Neural crest cell (in vitro differentiated cells): ENCODE measurements at regions not wholly inside any gene's neighbourhood (a gene's known extent, or its start where the extent isn't known, plus 50 kb on each side); places are given as distances from the start of the nearest gene placed in this dataset.

Experiments used
- DNase-seq: peaks from one replicate; pipeline ENCODE4 v3.0.0; 2021; ENCODE audit warnings: low read depth, mixed read lengths, low spot score
- H3K27ac Mint-ChIP-seq: one replicate; pipeline ENCODE4 v1.8.0; 2021; ENCODE audit warnings: mild to moderate bottlenecking, mixed read lengths; ENCODE audit not compliant: unreplicated experiment
- H3K27me3 Mint-ChIP-seq: 2 replicates; pipeline ENCODE4 v1.8.0; 2021; ENCODE audit warnings: low read depth, mild to moderate bottlenecking, mixed read lengths
- H3K36me3 Mint-ChIP-seq: 2 replicates; pipeline ENCODE4 v1.8.0; 2021; ENCODE audit warnings: low read depth, mild to moderate bottlenecking, mixed read lengths
- H3K4me1 Mint-ChIP-seq: 2 replicates; pipeline ENCODE4 v1.8.0; 2021; ENCODE audit warnings: mixed read lengths
- H3K4me3 Mint-ChIP-seq: one replicate; pipeline ENCODE4 v1.8.0; 2021; ENCODE audit warnings: mild to moderate bottlenecking, mixed read lengths
- H3K9me3 Mint-ChIP-seq: 2 replicates; pipeline ENCODE4 v1.8.0; 2021; ENCODE audit warnings: mixed read lengths
- CTCF ChIP-seq: fragments of 200-600 bp; sonication (generic); conservative IDR thresholded peaks from 2 replicates; pipeline ENCODE4 v1.5.0; 2021; ENCODE audit warnings: antibody characterized with exemption, mild to moderate bottlenecking

- no peak overlapping the region for H3K27ac Mint-ChIP-seq
- no peak for DNase-seq
- H3K9me3 Mint-ChIP-seq = peaks cover 6% of the 10 kb centered on the region
- no peaks in the 10 kb centered on the region for H3K36me3 Mint-ChIP-seq
- H3K27me3 Mint-ChIP-seq = no peaks in the 10 kb centered on the region
- H3K4me3 Mint-ChIP-seq = no peak overlapping the region
- H3K4me1 Mint-ChIP-seq = no peaks in the 10 kb centered on the region
- TF ChIP-seq CTCF = no peak
Measured at GRCh38 chr9:31700252-31701045, 684.0 kb upstream of the ACO1 start.

GRCh38 chr9:31702957-31703356 is 681.5 kb upstream of the ACO1 start:
- DNase-seq = no peak
- H3K36me3 Mint-ChIP-seq = no peaks in the 10 kb centered on the region
- H3K9me3 Mint-ChIP-seq = peaks cover 8% of the 10 kb centered on the region

GRCh38 chr9:31715250-31715649 is 669.2 kb upstream of the ACO1 start:
- no peak overlapping the region for H3K27ac Mint-ChIP-seq
- no peak for DNase-seq
- H3K9me3 Mint-ChIP-seq = no peaks in the 10 kb centered on the region
- H3K27me3 Mint-ChIP-seq = no peaks in the 10 kb centered on the region
- no peaks in the 10 kb centered on the region for H3K4me1 Mint-ChIP-seq
- H3K4me3 Mint-ChIP-seq = no peak overlapping the region
- no peaks in the 10 kb centered on the region for H3K36me3 Mint-ChIP-seq
- TF ChIP-seq CTCF = no peak

More at GRCh38 chr9:31702957-31703356, 681.5 kb upstream of the ACO1 start:
- TF ChIP-seq CTCF = no peak
- Mint-ChIP-seq H3K4me3 (no peak overlapping the region), H3K27me3 (no peaks in the 10 kb centered on the region), H3K27ac (no peak overlapping the region), H3K4me1 (no peaks in the 10 kb centered on the region)

GRCh38 chr9:31719262-31719661 is 665.2 kb upstream of the ACO1 start:
- no peaks in the 10 kb centered on the region for H3K9me3 Mint-ChIP-seq
- H3K27ac Mint-ChIP-seq = no peak overlapping the region
- H3K4me1 Mint-ChIP-seq = no peaks in the 10 kb centered on the region
- no peaks in the 10 kb centered on the region for H3K36me3 Mint-ChIP-seq
- no peaks in the 10 kb centered on the region for H3K27me3 Mint-ChIP-seq
- no peak for DNase-seq
- no peak for TF ChIP-seq CTCF
- no peak overlapping the region for H3K4me3 Mint-ChIP-seq

- Mint-ChIP-seq H3K27ac (no peak overlapping the region), H3K4me3 (no peak overlapping the region), H3K27me3 (no peaks in the 10 kb centered on the region), H3K36me3 (no peaks in the 10 kb centered on the region), H3K4me1 (peaks cover 13% of the 10 kb centered on the region), H3K9me3 (no peaks in the 10 kb centered on the region)
- TF ChIP-seq CTCF = no peak
- no peak for DNase-seq
Measured at GRCh38 chr9:31730398-31730797, 654.0 kb upstream of the ACO1 start.
